Stomach (tissue), 8 donors: ENCODE measurements at regions not wholly inside any gene's neighbourhood (a gene's known extent, or its start where the extent isn't known, plus 50 kb on each side); places are given as distances from the start of the nearest gene placed in this dataset.
A peak's percentile ranks its signal among the peaks of the same experiment; 100 is the strongest.

Experiments used
- DNase-seq, 2 donors: peaks; one replicate each; pipeline versions ENCODE4 v3.0.0 to v3.0.0-alpha.2; 2013 to 2019
- H3K27ac ChIP-seq, 5 donors: fragments of 200-600 bp in 4 of 5; sonication (generic) in 4 of 5; one replicate each; pipeline ENCODE4 v1.5.1; 2013 to 2019; ENCODE audit warnings: mild to moderate bottlenecking in 1 of 5, moderate library complexity in 1 of 5
- H3K27me3 ChIP-seq, 3 donors: fragments of 200-600 bp; sonication (generic); one replicate each; pipeline ENCODE4 v1.5.1; 2017 to 2019; ENCODE audit warnings: mixed run types in 1 of 3
- H3K36me3 ChIP-seq, 4 donors: fragments of 200-600 bp; sonication (generic); 1 replicate in 3 of 4; 2 replicates in 1 of 4; pipeline ENCODE4 v1.5.1; 2016 to 2019
- H3K4me1 ChIP-seq, 4 donors: fragments of 200-600 bp; sonication (generic); one replicate each; pipeline ENCODE4 v1.5.1; 2016 to 2019
- H3K4me3 ChIP-seq, 4 donors: fragments of 200-600 bp; sonication (generic) in 3 of 4; one replicate each; pipeline ENCODE4 v1.5.1; 2016 to 2019; ENCODE audit warnings: mild to moderate bottlenecking in 1 of 4
- H3K9me3 ChIP-seq, 4 donors: fragments of 200-600 bp; sonication (generic); one replicate each; pipeline ENCODE4 v1.5.1; 2016 to 2019
- EP300 ChIP-seq: sonication (generic); formaldehyde crosslinking; IDR thresholded peaks from one replicate; pipeline ENCODE4 v1.6.1; 2017; ENCODE audit warnings: antibody characterized with exemption
- POLR2A ChIP-seq, 4 donors: fragments of 450-650 bp; IDR thresholded peaks; one replicate each; pipeline ENCODE4 v1.6.1; 2016; ENCODE audit warnings: antibody characterized with exemption in 4 of 4, control low read depth in 2 of 4, mild to moderate bottlenecking in 1 of 4, moderate library complexity in 1 of 4
- POLR2AphosphoS5 ChIP-seq, 3 donors: sonication (generic); formaldehyde crosslinking; IDR thresholded peaks; one replicate each; pipeline ENCODE4 v1.6.1; 2016; ENCODE audit warnings: antibody characterized with exemption in 3 of 3
- WGBS, 5 donors: extraction: QIAGEN DNeasy Blood & Tissue Kit in 3 of 5; methylation state at CpG; one replicate each; pipeline versions ENCODE4 v1.1.5 to v1.1.7; 2013 to 2018; 5-methylcytosine and 5-hydroxymethylcytosine counted together
- intact Hi-C: fragments of 100-400 bp; cut with DNase I; formaldehyde crosslinking; loops from one replicate; pipeline ENCODE4 v1.15.1; 2023; ENCODE audit warnings: low total_unique reads
- TF ChIP-seq, protein P1 (sequence below), 7 experiments: fragments of 450-650 bp in 4 of 7; fragments of 200-600 bp in 3 of 7; sonication (generic) in 3 of 7; IDR thresholded peaks; one replicate each; pipeline ENCODE4 v1.5.1; 2016 to 2019; ENCODE audit warnings: antibody characterized with exemption in 7 of 7, control low read depth in 2 of 7, mild to moderate bottlenecking in 1 of 7
- donor health status: healthy with polysubstance abuse.
- donor health status: Bipolar disorder and iron deficiency.
- donor health status: healthy.

DNA sequence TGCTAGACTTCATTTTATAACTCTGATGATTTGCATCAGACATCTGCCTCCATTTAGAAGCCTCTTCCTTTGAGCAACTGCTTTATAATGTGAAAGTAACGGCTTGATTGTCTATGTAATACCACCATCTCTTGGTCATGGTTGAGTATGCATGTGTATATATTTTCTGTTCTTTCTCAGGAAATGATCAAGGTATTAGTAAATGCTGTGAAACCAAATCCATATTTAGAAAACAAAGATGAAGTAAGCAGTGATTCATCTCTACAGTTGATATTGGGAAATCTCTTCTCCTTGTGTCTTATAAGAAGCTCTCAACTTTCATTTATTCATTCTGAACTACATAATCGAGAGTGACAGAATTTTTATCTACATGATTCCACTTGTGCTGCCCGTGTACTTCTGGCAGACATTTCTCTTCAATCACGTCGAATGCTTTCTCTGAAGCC lies 104.6 kb upstream of the ANO3 start:
- TF ChIP-seq POLR2AphosphoS5 (IDR thresholded peaks at IDR 0.05) = no peak
- TF ChIP-seq, protein P1, sequence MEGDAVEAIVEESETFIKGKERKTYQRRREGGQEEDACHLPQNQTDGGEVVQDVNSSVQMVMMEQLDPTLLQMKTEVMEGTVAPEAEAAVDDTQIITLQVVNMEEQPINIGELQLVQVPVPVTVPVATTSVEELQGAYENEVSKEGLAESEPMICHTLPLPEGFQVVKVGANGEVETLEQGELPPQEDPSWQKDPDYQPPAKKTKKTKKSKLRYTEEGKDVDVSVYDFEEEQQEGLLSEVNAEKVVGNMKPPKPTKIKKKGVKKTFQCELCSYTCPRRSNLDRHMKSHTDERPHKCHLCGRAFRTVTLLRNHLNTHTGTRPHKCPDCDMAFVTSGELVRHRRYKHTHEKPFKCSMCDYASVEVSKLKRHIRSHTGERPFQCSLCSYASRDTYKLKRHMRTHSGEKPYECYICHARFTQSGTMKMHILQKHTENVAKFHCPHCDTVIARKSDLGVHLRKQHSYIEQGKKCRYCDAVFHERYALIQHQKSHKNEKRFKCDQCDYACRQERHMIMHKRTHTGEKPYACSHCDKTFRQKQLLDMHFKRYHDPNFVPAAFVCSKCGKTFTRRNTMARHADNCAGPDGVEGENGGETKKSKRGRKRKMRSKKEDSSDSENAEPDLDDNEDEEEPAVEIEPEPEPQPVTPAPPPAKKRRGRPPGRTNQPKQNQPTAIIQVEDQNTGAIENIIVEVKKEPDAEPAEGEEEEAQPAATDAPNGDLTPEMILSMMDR (IDR thresholded peaks at IDR 0.05) = peak in 3 of 7 experiments; percentile 17 to 39 (median 19)
- H3K9me3 ChIP-seq = peaks cover 0 to 5% (median 0%) of the 10 kb centered on the region in 4 donors
- intact Hi-C loops = loop anchor here (10.0 kb wide), 1 partner anchor 243 kb away; no protein-coding TSS in a partner anchor
- peak in 1 of 2 donors; percentile 62 for DNase-seq
- H3K27ac ChIP-seq = no peak overlapping the region
- H3K4me1 ChIP-seq = no peaks in the 10 kb centered on the region
- no peaks in the 10 kb centered on the region for H3K36me3 ChIP-seq
- 37 to 51% (median 46%) methylated on average over 5 of the region's 5 CpGs for WGBS, 5 donors
- no peaks in the 10 kb centered on the region for H3K27me3 ChIP-seq
- H3K4me3 ChIP-seq = no peak overlapping the region

DNA sequence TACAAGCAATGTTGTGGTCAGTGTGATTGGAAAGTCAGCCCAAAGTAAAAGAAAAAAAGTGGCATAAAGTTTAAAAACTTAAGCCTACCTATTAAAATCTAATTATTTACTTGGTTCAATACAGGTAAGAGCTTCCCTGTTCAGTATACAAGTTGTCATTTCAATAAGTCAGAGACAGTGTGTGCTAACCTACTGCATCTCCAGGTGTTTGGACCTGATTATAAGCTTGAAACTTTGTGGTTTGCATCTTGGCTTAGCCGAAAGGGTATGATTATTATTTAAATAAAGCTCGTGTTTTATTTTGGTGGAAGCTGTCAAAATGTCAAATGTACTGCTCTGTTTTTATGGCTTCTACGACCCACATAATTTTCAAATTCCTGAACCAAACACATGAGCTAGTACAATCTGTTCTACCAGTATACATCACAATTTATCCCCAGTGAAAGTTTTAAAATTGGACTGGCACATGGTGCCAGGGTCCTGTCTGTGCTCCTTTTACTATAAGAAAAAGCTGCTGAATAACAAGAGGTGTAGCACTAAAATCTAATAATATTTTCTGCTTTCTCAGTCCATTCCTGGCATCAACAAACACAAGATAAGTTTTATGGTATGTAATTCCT lies 103.9 kb upstream of the ANO3 start:
- intact Hi-C loops = loop anchor here (10.0 kb wide), 1 partner anchor 243 kb away; no protein-coding TSS in a partner anchor
- Histone ChIP-seq H3K36me3 (no peaks in the 10 kb centered on the region), H3K27ac (no peak overlapping the region), H3K9me3 (no peaks in the 10 kb centered on the region), H3K27me3 (no peaks in the 10 kb centered on the region), H3K4me3 (no peak overlapping the region), H3K4me1 (no peaks in the 10 kb centered on the region)
- WGBS, 5 donors = 12 to 68% (median 56%) methylated on average over 3 of the region's 3 CpGs
- no peak for DNase-seq
- TF ChIP-seq POLR2AphosphoS5 (IDR thresholded peaks at IDR 0.05) = no peak

DNA sequence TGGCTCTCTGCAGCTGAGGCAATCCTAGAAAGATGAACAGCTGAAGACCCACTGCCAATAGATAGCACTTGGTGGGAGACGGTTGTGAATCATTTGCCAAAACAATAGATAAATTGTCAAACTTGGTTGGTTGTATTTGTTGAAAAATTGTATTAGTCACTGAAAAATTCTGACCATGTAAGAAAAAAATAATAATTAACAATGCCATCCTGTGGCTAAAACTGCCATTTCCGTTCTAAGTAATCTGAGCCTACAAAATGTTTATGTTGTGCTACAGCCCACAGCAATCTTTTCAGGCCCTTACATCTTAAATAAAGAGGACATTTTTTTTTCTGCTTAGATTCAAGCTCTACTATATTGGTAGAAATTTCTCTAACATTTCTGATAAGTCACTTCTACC lies 103.2 kb upstream of the ANO3 start:
- no peak for TF ChIP-seq POLR2AphosphoS5 (IDR thresholded peaks at IDR 0.05)
- no peak for TF ChIP-seq POLR2A (IDR thresholded peaks at IDR 0.05)
- no peak for TF ChIP-seq EP300
- TF ChIP-seq, protein P1 (IDR thresholded peaks at IDR 0.05) = no peak
- no peak overlapping the region for H3K27ac ChIP-seq
- H3K36me3 ChIP-seq = no peaks in the 10 kb centered on the region
- no peak overlapping the region for H3K4me3 ChIP-seq
- no peaks in the 10 kb centered on the region for H3K27me3 ChIP-seq
- DNase-seq = no peak
- no peaks in the 10 kb centered on the region for H3K4me1 ChIP-seq
- H3K9me3 ChIP-seq = no peaks in the 10 kb centered on the region
- 61 to 80% (median 65%) methylated on average over 2 of the region's 2 CpGs for WGBS, 5 donors
- intact Hi-C loops = loop anchor here (10.0 kb wide), 1 partner anchor 244 kb away; no protein-coding TSS in a partner anchor

DNA sequence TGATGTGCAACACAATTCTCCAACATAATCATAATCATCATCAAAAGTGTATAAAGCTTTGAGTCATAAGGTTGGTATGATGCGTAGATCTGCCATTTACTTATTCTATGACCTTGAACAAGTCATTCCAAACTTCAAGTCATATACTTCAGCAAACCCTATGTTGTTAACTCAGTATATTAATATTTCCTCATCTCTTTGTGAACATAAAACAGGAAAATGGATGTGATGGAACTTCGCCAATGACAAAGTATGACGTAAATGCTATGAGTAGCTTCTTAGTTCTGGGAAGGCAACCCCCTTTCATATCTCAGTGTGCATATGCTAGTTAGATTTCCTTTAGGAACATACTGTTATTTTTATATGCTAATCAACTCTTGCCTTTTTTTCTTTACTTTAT lies 102.7 kb upstream of the ANO3 start:
- Histone ChIP-seq H3K4me3 (no peak overlapping the region), H3K4me1 (no peaks in the 10 kb centered on the region), H3K36me3 (no peaks in the 10 kb centered on the region), H3K9me3 (no peaks in the 10 kb centered on the region), H3K27ac (no peak overlapping the region), H3K27me3 (no peaks in the 10 kb centered on the region)
- DNase-seq = peak in 1 of 2 donors; percentile 59
- 57 to 67% (median 60%) methylated on average over 3 of the region's 3 CpGs for whole genome bisulfite sequencing, 5 donors
- no peak for TF ChIP-seq EP300
- TF ChIP-seq POLR2A (IDR thresholded peaks at IDR 0.05) = no peak
- TF ChIP-seq POLR2AphosphoS5 (IDR thresholded peaks at IDR 0.05) = no peak
- TF ChIP-seq, protein P1 (IDR thresholded peaks at IDR 0.05) = no peak
- intact Hi-C loops = loop anchor here (10.0 kb wide), 1 partner anchor 244 kb away; no protein-coding TSS in a partner anchor

DNA sequence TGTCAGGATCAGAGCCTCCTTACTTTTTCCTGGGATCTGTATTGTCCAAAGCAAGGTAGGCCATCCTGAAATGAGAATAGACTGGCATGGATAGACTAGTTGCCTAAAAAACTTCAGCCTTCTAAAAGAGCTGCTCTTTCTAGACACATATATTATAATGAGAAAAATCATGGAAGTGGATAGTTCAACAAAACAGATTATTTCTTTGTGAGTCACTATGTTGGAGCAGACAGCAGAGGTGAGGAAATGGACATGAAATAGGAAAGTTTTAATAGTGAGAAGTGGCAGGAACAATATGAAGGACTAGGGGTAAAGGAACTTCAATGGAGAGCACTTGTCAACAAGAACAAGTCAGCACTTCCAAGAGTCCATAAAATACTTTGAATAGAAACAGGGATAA lies 101.9 kb upstream of the ANO3 start:
- H3K4me1 ChIP-seq = no peaks in the 10 kb centered on the region
- intact Hi-C loops = loop anchor here (10.0 kb wide), 1 partner anchor 245 kb away; no protein-coding TSS in a partner anchor
- no peaks in the 10 kb centered on the region for H3K27me3 ChIP-seq
- H3K4me3 ChIP-seq = no peak overlapping the region
- no peak overlapping the region for H3K27ac ChIP-seq
- no peaks in the 10 kb centered on the region for H3K9me3 ChIP-seq
- H3K36me3 ChIP-seq = no peaks in the 10 kb centered on the region
- TF ChIP-seq POLR2A (IDR thresholded peaks at IDR 0.05) (no peak), POLR2AphosphoS5 (IDR thresholded peaks at IDR 0.05) (no peak), EP300 (no peak)
- TF ChIP-seq, protein P1 (IDR thresholded peaks at IDR 0.05) = no peak
- no peak for DNase-seq
